ENCODE measurements at regions not wholly inside any gene's neighbourhood (a gene's known extent, or its start where the extent isn't known, plus 50 kb on each side); places are given as distances from the start of the nearest gene placed in this dataset.
"Not testable (repeated sequence)": the region's sequence is repeated elsewhere in the genome, so short reads cannot be mapped to it uniquely, and the experiment has no call there.

DNA sequence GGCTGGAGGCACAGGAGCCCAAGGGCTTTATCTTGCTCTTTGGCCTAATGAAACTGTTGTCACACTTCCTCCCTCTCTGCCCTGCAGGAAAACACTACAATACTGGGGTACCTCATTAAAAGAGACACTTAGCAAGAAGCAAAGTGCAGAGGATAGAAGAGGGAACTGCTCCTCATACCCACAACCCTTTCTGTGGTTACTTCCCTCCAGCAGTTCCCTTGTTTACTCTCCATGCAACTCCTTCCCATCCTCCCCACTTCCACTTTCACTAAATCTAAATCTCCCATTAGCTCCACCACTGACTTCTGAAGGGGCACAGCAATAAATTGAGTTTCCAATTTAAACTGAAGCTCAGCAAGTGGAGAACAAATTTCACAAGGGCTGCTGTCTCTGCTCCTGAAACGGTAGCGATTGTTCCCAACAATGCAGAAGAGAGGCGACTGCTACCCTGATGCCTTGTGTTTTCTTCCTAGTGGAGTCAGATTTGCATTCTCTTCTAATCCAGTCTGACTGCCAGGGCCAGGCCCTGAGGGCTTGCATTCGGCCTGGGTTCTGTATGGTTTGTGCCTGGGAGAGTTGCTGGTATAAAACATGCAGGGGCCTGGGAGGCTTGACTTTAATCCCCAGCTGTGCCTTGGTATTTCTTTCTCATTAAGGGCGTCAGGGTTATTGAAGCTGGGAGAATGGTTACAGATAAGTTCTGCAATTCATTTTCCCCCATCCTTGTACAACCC, 454.7 kb downstream of the TFAP2B start:
- peak; percentile 92 to 96 for DNase-seq
- Histone ChIP-seq H3K4me1 (peaks cover 37% of the 10 kb centered on the region), H3K4me3 (peak overlapping the region; percentile 36), H3K27ac (peak overlapping the region; percentile 90), H3K9me3 (replicated peaks) (no peaks in the 10 kb centered on the region), H3K27me3 (no peaks in the 10 kb centered on the region), H3K36me3 (no peaks in the 10 kb centered on the region)

- H3K4me3 ChIP-seq = no peak overlapping the region
- no peak overlapping the region for H3K27ac ChIP-seq
- H3K9me3 ChIP-seq (replicated peaks) = 0 out of 2 replicates have a peak, but pooled peaks cover 6% of the 10 kb centered on the region
- H3K4me1 ChIP-seq = peaks cover 27% of the 10 kb centered on the region
- H3K27me3 ChIP-seq = no peaks in the 10 kb centered on the region
- DNase-seq = no peak
- H3K36me3 ChIP-seq = no peaks in the 10 kb centered on the region
Observed at GRCh38 chr6:51277474-51277873, 458.8 kb downstream of the TFAP2B start.

GRCh38 chr6:51282026-51282425, 463.4 kb downstream of the TFAP2B start:
- H3K36me3 ChIP-seq = no peaks in the 10 kb centered on the region
- H3K4me1 ChIP-seq = peaks cover 5% of the 10 kb centered on the region
- H3K27me3 ChIP-seq = no peaks in the 10 kb centered on the region
- 0 out of 2 replicates have a peak, but pooled peaks cover 6% of the 10 kb centered on the region for H3K9me3 ChIP-seq (replicated peaks)
- no peak overlapping the region for H3K27ac ChIP-seq
- no peak for DNase-seq
- H3K4me3 ChIP-seq = no peak overlapping the region

- no peaks in the 10 kb centered on the region for H3K27me3 ChIP-seq
Observed at GRCh38 chr6:51283723-51284355, 465.2 kb downstream of the TFAP2B start.

DNA sequence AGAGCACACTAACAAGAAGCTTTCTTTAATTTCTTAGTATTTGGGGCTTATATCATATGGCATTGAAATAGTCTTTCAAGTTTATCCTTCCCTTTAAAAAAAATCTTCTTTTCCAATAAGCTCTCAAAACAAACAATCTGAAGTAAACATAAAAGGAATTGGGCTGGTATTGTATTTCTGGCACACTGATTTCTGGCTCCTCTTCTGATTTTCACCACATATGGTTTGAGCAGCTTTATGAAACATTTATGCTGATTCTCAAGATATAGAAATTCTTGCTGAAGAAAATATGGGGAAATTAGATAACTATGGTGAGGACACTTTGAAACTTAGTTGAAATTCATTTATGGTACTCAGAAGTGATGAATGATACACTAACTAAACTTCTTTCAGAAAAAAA, 467.2 kb downstream of the TFAP2B start:
- Histone ChIP-seq H3K4me1 (no peaks in the 10 kb centered on the region), H3K9me3 (replicated peaks) (0 out of 2 replicates have a peak, but pooled peaks cover 5% of the 10 kb centered on the region), H3K4me3 (no peak overlapping the region), H3K27me3 (no peaks in the 10 kb centered on the region), H3K27ac (no peak overlapping the region), H3K36me3 (no peaks in the 10 kb centered on the region)
- DNase-seq = no peak

More at GRCh38 chr6:51283723-51284355, 465.2 kb downstream of the TFAP2B start:
- Histone ChIP-seq H3K9me3 (replicated peaks) (0 out of 2 replicates have a peak, but pooled peaks cover 6% of the 10 kb centered on the region), H3K4me3 (no peak overlapping the region), H3K4me1 (no peaks in the 10 kb centered on the region), H3K27ac (no peak overlapping the region), H3K36me3 (no peaks in the 10 kb centered on the region)
- no peak for DNase-seq

DNA sequence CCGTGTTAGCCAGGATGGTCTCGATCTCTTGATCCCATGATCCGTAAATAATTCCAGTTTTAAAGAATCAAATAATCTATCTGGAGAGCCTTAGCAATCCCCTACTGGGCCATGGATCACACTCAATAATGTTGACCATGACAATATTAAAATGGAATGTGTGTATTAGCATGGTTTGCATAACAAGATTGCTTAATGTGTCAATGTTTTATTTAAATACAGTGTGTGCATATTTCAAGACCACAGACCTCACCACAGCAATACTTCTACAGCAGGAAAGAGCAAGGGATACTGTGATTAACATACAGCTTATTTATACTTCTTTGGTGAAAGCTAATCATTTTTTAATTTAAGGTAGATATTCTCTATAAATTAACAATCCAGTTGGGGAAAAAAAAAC, 470.4 kb downstream of the TFAP2B start:
- H3K9me3 ChIP-seq (replicated peaks) = no peaks in the 10 kb centered on the region
- peaks cover 12% of the 10 kb centered on the region for H3K4me1 ChIP-seq
- no peak overlapping the region for H3K4me3 ChIP-seq
- no peaks in the 10 kb centered on the region for H3K27me3 ChIP-seq
- no peak for DNase-seq
- H3K27ac ChIP-seq = no peak overlapping the region
- no peaks in the 10 kb centered on the region for H3K36me3 ChIP-seq

GRCh38 chr6:51292659-51293058, 474.0 kb downstream of the TFAP2B start:
- peaks cover 12% of the 10 kb centered on the region for H3K4me1 ChIP-seq
- no peak for DNase-seq
- no peaks in the 10 kb centered on the region for H3K9me3 ChIP-seq (replicated peaks)

GRCh38 chr6:51299621-51300380, 481.1 kb downstream of the TFAP2B start:
- no peak for DNase-seq
- Histone ChIP-seq H3K36me3 (no peaks in the 10 kb centered on the region), H3K4me1 (no peaks in the 10 kb centered on the region), H3K9me3 (replicated peaks) (no peaks in the 10 kb centered on the region), H3K27me3 (no peaks in the 10 kb centered on the region), H3K27ac (no peak overlapping the region), H3K4me3 (no peak overlapping the region)

More at GRCh38 chr6:51292659-51293058, 474.0 kb downstream of the TFAP2B start:
- Histone ChIP-seq H3K27me3 (no peaks in the 10 kb centered on the region), H3K36me3 (no peaks in the 10 kb centered on the region), H3K4me3 (no peak overlapping the region), H3K27ac (0 out of 2 replicates have a peak overlapping the region, but pooled peaks have one; percentile 8)

DNA sequence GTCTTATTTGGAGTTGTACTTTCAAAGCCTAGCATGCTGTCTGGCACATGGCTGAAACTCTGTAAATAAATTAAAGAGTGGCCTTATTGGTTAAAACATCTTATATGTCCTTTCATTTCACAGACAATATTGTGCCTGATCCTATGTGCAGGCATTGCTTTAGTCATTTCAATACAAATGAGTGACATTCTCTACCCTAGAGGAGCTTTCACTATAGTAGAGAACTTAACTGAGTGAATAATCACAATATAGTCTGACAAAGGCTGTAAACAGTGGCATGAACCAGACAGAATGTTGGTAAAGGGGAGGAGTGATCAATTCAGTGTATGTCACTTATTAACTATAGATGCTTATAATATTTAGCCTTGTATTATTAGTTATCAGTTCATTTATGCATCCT, 481.8 kb downstream of the TFAP2B start:
- no peak for DNase-seq
- Histone ChIP-seq H3K4me3 (no peak overlapping the region), H3K9me3 (replicated peaks) (no peaks in the 10 kb centered on the region), H3K36me3 (no peaks in the 10 kb centered on the region), H3K27me3 (no peaks in the 10 kb centered on the region), H3K4me1 (no peaks in the 10 kb centered on the region), H3K27ac (no peak overlapping the region)

DNA sequence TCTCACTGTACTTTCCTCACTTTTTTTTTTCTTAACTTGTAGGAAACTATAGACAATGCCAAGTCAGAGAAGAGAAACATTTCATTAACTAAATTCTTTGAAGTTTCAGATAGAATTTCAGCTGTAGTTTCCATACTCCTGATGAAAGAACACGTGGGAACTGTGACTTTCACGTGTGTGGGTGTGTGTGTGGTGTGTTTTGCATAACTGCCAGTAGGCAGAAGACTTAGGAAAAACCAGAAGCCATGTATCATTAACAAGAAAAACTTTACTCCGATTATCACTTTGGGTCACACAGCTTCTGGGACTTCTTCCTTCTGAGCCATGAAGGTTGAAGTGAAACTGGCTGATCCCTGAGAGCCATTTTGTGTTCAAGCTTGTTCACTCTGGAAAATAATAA, 483.3 kb downstream of the TFAP2B start:
- H3K27me3 ChIP-seq = no peaks in the 10 kb centered on the region
- H3K27ac ChIP-seq = no peak overlapping the region
- no peak overlapping the region for H3K4me3 ChIP-seq
- no peaks in the 10 kb centered on the region for H3K36me3 ChIP-seq
- DNase-seq = no peak
- H3K4me1 ChIP-seq = no peaks in the 10 kb centered on the region
- no peaks in the 10 kb centered on the region for H3K9me3 ChIP-seq (replicated peaks)

DNA sequence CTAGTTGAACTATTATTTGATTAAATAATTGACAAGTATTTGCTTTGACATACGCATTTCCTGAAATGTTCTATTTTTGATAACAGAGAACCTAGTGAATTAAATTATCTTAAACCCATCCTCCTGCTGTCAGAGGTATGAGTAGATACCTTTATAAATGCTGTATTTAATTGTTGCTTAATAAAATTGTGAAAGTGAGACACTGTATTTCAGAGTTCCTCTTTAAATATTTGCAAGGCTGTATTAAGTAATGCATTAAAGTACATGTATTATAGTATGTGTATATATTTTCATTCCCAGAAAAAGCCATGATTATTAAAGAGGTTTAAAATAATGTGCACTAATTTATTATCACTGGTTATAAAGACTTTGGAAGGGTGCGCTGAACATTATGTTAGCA, 483.8 kb downstream of the TFAP2B start:
- H3K9me3 ChIP-seq (replicated peaks) = no peaks in the 10 kb centered on the region

DNA sequence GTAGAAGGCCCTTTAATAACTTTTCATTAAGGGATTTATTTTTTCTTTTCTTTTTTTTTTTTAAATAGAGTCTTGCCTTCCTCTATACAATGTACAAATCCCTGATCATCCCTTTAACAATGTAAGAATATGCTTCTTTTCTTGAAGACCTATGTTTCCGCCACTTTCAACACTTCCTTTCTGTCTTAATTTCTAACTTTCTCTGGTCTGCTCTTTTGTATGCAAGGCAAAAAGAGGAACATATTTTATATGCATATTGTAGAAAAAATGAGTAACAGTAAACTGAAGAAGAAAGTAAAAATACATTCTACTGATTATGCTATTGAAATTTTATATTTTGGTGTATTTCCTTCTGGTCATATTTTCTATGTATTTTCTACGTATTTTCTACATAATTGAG, 484.7 kb downstream of the TFAP2B start:
- Histone ChIP-seq H3K27me3 (no peaks in the 10 kb centered on the region), H3K9me3 (replicated peaks) (no peaks in the 10 kb centered on the region), H3K27ac (no peak overlapping the region), H3K36me3 (no peaks in the 10 kb centered on the region), H3K4me1 (no peaks in the 10 kb centered on the region), H3K4me3 (no peak overlapping the region)
- no peak for DNase-seq

More for the DNA sequence above, 483.8 kb downstream of the TFAP2B start:
- Histone ChIP-seq H3K27ac (no peak overlapping the region), H3K4me1 (no peaks in the 10 kb centered on the region), H3K4me3 (no peak overlapping the region), H3K36me3 (no peaks in the 10 kb centered on the region), H3K27me3 (no peaks in the 10 kb centered on the region)
- no peak for DNase-seq

- H3K27ac ChIP-seq = no peak overlapping the region
- DNase-seq = no peak
- no peaks in the 10 kb centered on the region for H3K27me3 ChIP-seq
- H3K4me1 ChIP-seq = no peaks in the 10 kb centered on the region
- H3K36me3 ChIP-seq = no peaks in the 10 kb centered on the region
- H3K4me3 ChIP-seq = no peak overlapping the region
- H3K9me3 ChIP-seq (replicated peaks) = no peaks in the 10 kb centered on the region
Observed at GRCh38 chr6:51314965-51315364, 496.3 kb downstream of the TFAP2B start.

GRCh38 chr6:51318674-51319073, 500.0 kb downstream of the TFAP2B start:
- no peak overlapping the region for H3K4me3 ChIP-seq

GRCh38 chr6:51321477-51321876, 502.8 kb downstream of the TFAP2B start:
- H3K27ac ChIP-seq; H3K4me3 ChIP-seq; H3K36me3 ChIP-seq; H3K4me1 ChIP-seq; DNase-seq; H3K9me3 ChIP-seq (replicated peaks); H3K27me3 ChIP-seq: not testable (repeated sequence)

More at GRCh38 chr6:51318674-51319073, 500.0 kb downstream of the TFAP2B start:
- H3K4me1 ChIP-seq = no peaks in the 10 kb centered on the region
- no peaks in the 10 kb centered on the region for H3K36me3 ChIP-seq
- H3K27ac ChIP-seq = no peak overlapping the region
- H3K9me3 ChIP-seq (replicated peaks) = no peaks in the 10 kb centered on the region
- DNase-seq = no peak
- H3K27me3 ChIP-seq = no peaks in the 10 kb centered on the region
